ENCODE measurements at regions not wholly inside any gene's neighbourhood (a gene's known extent, or its start where the extent isn't known, plus 50 kb on each side); places are given as distances from the start of the nearest gene placed in this dataset.
A peak's percentile ranks its signal among the peaks of the same experiment; 100 is the strongest.

GRCh38 chr7:35468606-35469005 lies 214.7 kb upstream of the TBX20 start:
- Mint-ChIP-seq H3K27ac (no peak overlapping the region), H3K4me1 (no peaks in the 10 kb centered on the region), H3K4me3 (no peak overlapping the region), H3K36me3 (no peaks in the 10 kb centered on the region), H3K9me3 (no peaks in the 10 kb centered on the region), H3K27me3 (peaks cover 8% of the 10 kb centered on the region)
- no peak for DNase-seq
- CTCF ChIA-PET = no interaction called here

- Mint-ChIP-seq H3K4me3 (no peak overlapping the region), H3K9me3 (peaks cover 3% of the 10 kb centered on the region), H3K27me3 (peaks cover 9% of the 10 kb centered on the region), H3K27ac (no peak overlapping the region), H3K4me1 (peaks cover 3% of the 10 kb centered on the region), H3K36me3 (no peaks in the 10 kb centered on the region)
- CTCF ChIA-PET = no interaction called here
- DNase-seq = no peak
Observed at GRCh38 chr7:35467456-35467978, 213.6 kb upstream of the TBX20 start.

- Mint-ChIP-seq H3K4me1 (peaks cover 3% of the 10 kb centered on the region), H3K36me3 (no peaks in the 10 kb centered on the region), H3K27ac (no peak overlapping the region), H3K9me3 (peaks cover 3% of the 10 kb centered on the region), H3K4me3 (no peak overlapping the region), H3K27me3 (peaks cover 18% of the 10 kb centered on the region)
- CTCF ChIA-PET = no interaction called here
- no peak for DNase-seq
Observed at GRCh38 chr7:35465791-35466336, 212.0 kb upstream of the TBX20 start.

GRCh38 chr7:35463751-35464150 lies 209.9 kb upstream of the TBX20 start:
- DNase-seq = no peak
- Mint-ChIP-seq H3K36me3 (no peaks in the 10 kb centered on the region), H3K9me3 (peaks cover 3% of the 10 kb centered on the region), H3K4me1 (peaks cover 3% of the 10 kb centered on the region), H3K4me3 (no peak overlapping the region), H3K27me3 (peaks cover 24% of the 10 kb centered on the region), H3K27ac (no peak overlapping the region)
- CTCF ChIA-PET = no interaction called here

GRCh38 chr7:35463176-35463700 lies 209.3 kb upstream of the TBX20 start:
- CTCF ChIA-PET = no interaction called here
- Mint-ChIP-seq H3K4me3 (no peak overlapping the region), H3K9me3 (peaks cover 3% of the 10 kb centered on the region), H3K36me3 (no peaks in the 10 kb centered on the region), H3K27me3 (peaks cover 24% of the 10 kb centered on the region), H3K4me1 (peaks cover 3% of the 10 kb centered on the region), H3K27ac (no peak overlapping the region)
- no peak for DNase-seq

- Mint-ChIP-seq H3K4me3 (no peak overlapping the region), H3K27me3 (peaks cover 38% of the 10 kb centered on the region), H3K36me3 (no peaks in the 10 kb centered on the region), H3K9me3 (no peaks in the 10 kb centered on the region), H3K4me1 (no peaks in the 10 kb centered on the region), H3K27ac (no peak overlapping the region)
- CTCF ChIA-PET = no interaction called here
- DNase-seq = no peak
Observed at GRCh38 chr7:35454575-35455385, 200.9 kb upstream of the TBX20 start.

- H3K4me3 Mint-ChIP-seq = no peak overlapping the region
- CTCF ChIA-PET = no interaction called here
- H3K27ac Mint-ChIP-seq = no peak overlapping the region
- H3K4me1 Mint-ChIP-seq = no peaks in the 10 kb centered on the region
- no peak for DNase-seq
- no peaks in the 10 kb centered on the region for H3K9me3 Mint-ChIP-seq
- H3K36me3 Mint-ChIP-seq = no peaks in the 10 kb centered on the region
- H3K27me3 Mint-ChIP-seq = peaks cover 27% of the 10 kb centered on the region
Observed at GRCh38 chr7:35450456-35451214, 196.7 kb upstream of the TBX20 start.

GRCh38 chr7:35448486-35448885 lies 194.6 kb upstream of the TBX20 start:
- H3K36me3 Mint-ChIP-seq = no peaks in the 10 kb centered on the region
- DNase-seq = no peak
- no peaks in the 10 kb centered on the region for H3K9me3 Mint-ChIP-seq
- peaks cover 15% of the 10 kb centered on the region for H3K27me3 Mint-ChIP-seq
- H3K27ac Mint-ChIP-seq = no peak overlapping the region
- no peak overlapping the region for H3K4me3 Mint-ChIP-seq
- CTCF ChIA-PET = no interaction called here
- H3K4me1 Mint-ChIP-seq = no peaks in the 10 kb centered on the region

GRCh38 chr7:35446091-35446490 lies 192.2 kb upstream of the TBX20 start:
- no peak for DNase-seq
- Mint-ChIP-seq H3K4me3 (no peak overlapping the region), H3K27ac (no peak overlapping the region), H3K9me3 (no peaks in the 10 kb centered on the region), H3K4me1 (no peaks in the 10 kb centered on the region), H3K27me3 (peaks cover 12% of the 10 kb centered on the region), H3K36me3 (no peaks in the 10 kb centered on the region)
- CTCF ChIA-PET = interaction anchor here (0.5 kb wide), 1 partner anchor 1581 kb away, joined by 5 read pairs; no protein-coding TSS in a partner anchor

GRCh38 chr7:35437619-35438275 lies 183.8 kb upstream of the TBX20 start:
- Mint-ChIP-seq H3K4me1 (no peaks in the 10 kb centered on the region), H3K36me3 (no peaks in the 10 kb centered on the region), H3K4me3 (no peak overlapping the region), H3K27me3 (peaks cover 4% of the 10 kb centered on the region), H3K27ac (no peak overlapping the region), H3K9me3 (no peaks in the 10 kb centered on the region)
- DNase-seq = no peak
- CTCF ChIA-PET = interaction anchor here (0.9 kb wide), 1 partner anchor 82 kb away, joined by 3 read pairs; no protein-coding TSS in a partner anchor

- no peak overlapping the region for H3K4me3 Mint-ChIP-seq
Observed at GRCh38 chr7:35436452-35436851, 182.6 kb upstream of the TBX20 start.

GRCh38 chr7:35430547-35431153 lies 176.8 kb upstream of the TBX20 start:
- Mint-ChIP-seq H3K9me3 (peaks cover 3% of the 10 kb centered on the region), H3K27me3 (peaks cover 9% of the 10 kb centered on the region), H3K4me1 (no peaks in the 10 kb centered on the region), H3K27ac (no peak overlapping the region), H3K4me3 (no peak overlapping the region), H3K36me3 (no peaks in the 10 kb centered on the region)
- CTCF ChIA-PET = interaction anchor here (0.6 to 1.0 kb wide), 3 partner anchors 17 to 1298 kb away, joined by 3 read pairs; no protein-coding TSS in a partner anchor
- DNase-seq = no peak

More at GRCh38 chr7:35436452-35436851, 182.6 kb upstream of the TBX20 start:
- CTCF ChIA-PET = interaction anchor here (1.5 kb wide), 1 partner anchor 11 kb away, joined by 6 read pairs; no protein-coding TSS in a partner anchor
- H3K9me3 Mint-ChIP-seq = no peaks in the 10 kb centered on the region
- no peaks in the 10 kb centered on the region for H3K4me1 Mint-ChIP-seq
- DNase-seq = no peak
- H3K27me3 Mint-ChIP-seq = peaks cover 4% of the 10 kb centered on the region
- H3K27ac Mint-ChIP-seq = no peak overlapping the region
- H3K36me3 Mint-ChIP-seq = no peaks in the 10 kb centered on the region

GRCh38 chr7:35424869-35425495 lies 171.1 kb upstream of the TBX20 start:
- Mint-ChIP-seq H3K4me1 (no peaks in the 10 kb centered on the region), H3K27me3 (peaks cover 25% of the 10 kb centered on the region), H3K4me3 (no peak overlapping the region), H3K9me3 (no peaks in the 10 kb centered on the region), H3K27ac (no peak overlapping the region), H3K36me3 (no peaks in the 10 kb centered on the region)
- CTCF ChIA-PET = interaction anchor here (0.6 to 3.0 kb wide), 11 partner anchors 9 to 200 kb away, joined by 3 to 17 read pairs (median 5); no protein-coding TSS in a partner anchor
- DNase-seq = peak; percentile 69

All from activated naive CD4-positive, alpha-beta T cell treated with anti-CD3 and anti-CD28 coated beads, Interleukin-2, amount 10 ng/mL, durations not matched to agents 7 days and 5 days (primary cell).